DMS153 treated with DMSO at 0.1 percent for 48 hours (cell line): ENCODE measurements at regions not wholly inside any gene's neighbourhood (a gene's known extent, or its start where the extent isn't known, plus 50 kb on each side); places are given as distances from the start of the nearest gene placed in this dataset.

Experiments
- DNase-seq: peaks from one replicate; lab custom pipeline; 2025; ENCODE audit not compliant: unreplicated experiment; lab: John Stamatoyannopoulos, UW

GRCh38 chr3:152710549-152710948, 124.4 kb upstream of the P2RY1 start:
- no peak for DNase-seq

GRCh38 chr3:152713989-152714388, 120.9 kb upstream of the P2RY1 start:
- no peak for DNase-seq

GRCh38 chr3:152714507-152714906, 120.4 kb upstream of the P2RY1 start:
- no peak for DNase-seq

GRCh38 chr3:152717252-152717651, 117.7 kb upstream of the P2RY1 start:
- DNase-seq, result no peak

GRCh38 chr3:152718810-152719209, 116.1 kb upstream of the P2RY1 start:
- DNase-seq, result no peak

GRCh38 chr3:152719264-152719663, 115.7 kb upstream of the P2RY1 start:
- no peak for DNase-seq

- no peak for DNase-seq
These were observed 113.8 kb upstream of the P2RY1 start for GRCh38 chr3:152720951-152721718.

GRCh38 chr3:152724270-152724669, 110.7 kb upstream of the P2RY1 start:
- DNase-seq, result no peak

- DNase-seq, result no peak
These were observed 106.5 kb upstream of the P2RY1 start for GRCh38 chr3:152728231-152728980.

GRCh38 chr3:152729906-152730305, 105.0 kb upstream of the P2RY1 start:
- DNase-seq, result no peak

GRCh38 chr3:152731511-152731910, 103.4 kb upstream of the P2RY1 start:
- no peak for DNase-seq

GRCh38 chr3:152733584-152734119, 101.3 kb upstream of the P2RY1 start:
- DNase-seq, result no peak

- no peak for DNase-seq
These were observed 97.7 kb upstream of the P2RY1 start for GRCh38 chr3:152737021-152737908.

GRCh38 chr3:152738656-152739055, 96.3 kb upstream of the P2RY1 start:
- DNase-seq, result no peak

GRCh38 chr3:152742368-152743347, 92.3 kb upstream of the P2RY1 start:
- no peak for DNase-seq

GRCh38 chr3:152745646-152746045, 89.3 kb upstream of the P2RY1 start:
- no peak for DNase-seq

- no peak for DNase-seq
These were observed 80.6 kb upstream of the P2RY1 start for GRCh38 chr3:152754303-152754702.

GRCh38 chr3:152756807-152757206, 78.1 kb upstream of the P2RY1 start:
- no peak for DNase-seq

GRCh38 chr3:152760024-152760563, 74.8 kb upstream of the P2RY1 start:
- no peak for DNase-seq

- DNase-seq, result no peak
These were observed 74.3 kb upstream of the P2RY1 start for GRCh38 chr3:152760591-152760990.
